Coronary artery (tissue), 2 donors: ENCODE measurements at regions not wholly inside any gene's neighbourhood (a gene's known extent, or its start where the extent isn't known, plus 50 kb on each side); places are given as distances from the start of the nearest gene placed in this dataset.

ENCODE experiments used
- DNase-seq: peaks from one replicate; pipeline ENCODE4 v3.0.0-alpha.2; 2017; ENCODE audit warnings: low spot score
- H3K27ac ChIP-seq, 2 donors: fragments of 200-600 bp; sonication (generic); one replicate each; pipeline ENCODE4 v1.5.1; 2016 to 2019
- H3K4me3 ChIP-seq: fragments of 200-600 bp; sonication (generic); 2 replicates; pipeline ENCODE4 v1.5.1; 2016; ENCODE audit warnings: mild to moderate bottlenecking, moderate library complexity
- CTCF ChIP-seq: fragments of 200-600 bp; sonication (generic); IDR thresholded peaks from one replicate; pipeline ENCODE4 v1.5.1; 2019; ENCODE audit warnings: antibody characterized with exemption

GRCh38 chr9:25255216-25255615 lies 423.0 kb downstream of the TUSC1 start:
- TF ChIP-seq CTCF: no peak
- DNase-seq: no peak
- H3K4me3 ChIP-seq: no peak overlapping the region
- no peak overlapping the region for H3K27ac ChIP-seq

GRCh38 chr9:25254051-25254450 lies 424.2 kb downstream of the TUSC1 start:
- Histone ChIP-seq H3K4me3 (no peak overlapping the region), H3K27ac (no peak overlapping the region)
- DNase-seq: no peak
- TF ChIP-seq CTCF: no peak

GRCh38 chr9:25241421-25241820 lies 436.8 kb downstream of the TUSC1 start:
- no peak for TF ChIP-seq CTCF
- DNase-seq: no peak
- no peak overlapping the region for H3K27ac ChIP-seq
- H3K4me3 ChIP-seq: no peak overlapping the region

GRCh38 chr9:25226901-25227686 lies 451.1 kb downstream of the TUSC1 start:
- no peak overlapping the region for H3K27ac ChIP-seq
- H3K4me3 ChIP-seq: no peak overlapping the region
- DNase-seq: no peak
- no peak for TF ChIP-seq CTCF

GRCh38 chr9:25225938-25226760 lies 452.1 kb downstream of the TUSC1 start:
- no peak overlapping the region for H3K27ac ChIP-seq
- no peak overlapping the region for H3K4me3 ChIP-seq
- no peak for DNase-seq
- TF ChIP-seq CTCF: no peak

GRCh38 chr9:25224996-25225395 lies 453.2 kb downstream of the TUSC1 start:
- no peak overlapping the region for H3K27ac ChIP-seq
- DNase-seq: no peak
- H3K4me3 ChIP-seq: no peak overlapping the region
- no peak for TF ChIP-seq CTCF
